GM21737 (cell line): ENCODE measurements at regions not wholly inside any gene's neighbourhood (a gene's known extent, or its start where the extent isn't known, plus 50 kb on each side); places are given as distances from the start of the nearest gene placed in this dataset.

ENCODE experiments used
- ATAC-seq: cut with Tn5 transposase; IDR thresholded peaks from one replicate; pipeline ENCODE4 v1.9.1; 2021; ENCODE audit warnings: mild to moderate bottlenecking, moderate library complexity; ENCODE audit not compliant: unreplicated experiment

DNA sequence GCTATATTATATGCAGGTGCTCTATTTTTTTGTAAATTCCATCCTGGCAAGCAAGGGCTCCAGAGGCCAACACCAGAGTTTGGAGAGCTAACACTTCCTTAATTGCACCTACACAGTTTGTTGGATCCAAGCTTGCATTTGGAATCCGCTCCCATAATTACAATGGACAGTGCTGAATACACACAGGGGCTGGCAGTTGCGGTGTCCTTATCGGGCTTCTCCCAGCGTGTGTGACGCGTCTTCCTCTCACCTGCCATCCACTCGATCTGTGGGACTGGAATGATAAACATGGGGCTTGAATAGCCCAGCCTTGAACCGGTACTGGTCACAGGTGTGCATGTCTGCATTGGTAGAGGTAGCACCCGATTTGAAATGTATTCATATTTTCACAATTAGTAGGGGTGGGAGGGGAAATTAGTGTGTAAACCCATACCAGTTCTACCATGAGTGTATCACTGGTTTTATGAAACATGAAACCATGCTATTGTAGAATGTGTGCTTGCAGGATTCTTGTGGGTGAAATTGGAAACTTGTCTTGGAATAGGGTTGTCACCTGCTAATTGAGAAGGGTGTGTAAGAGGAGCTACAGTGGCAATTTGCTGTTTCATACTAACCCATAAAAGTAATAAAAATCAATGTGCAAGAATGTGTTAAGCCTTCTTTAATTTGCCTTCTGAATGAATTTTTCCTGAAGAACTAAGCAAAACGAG is 316.5 kb downstream of the WDR11 start:
- no peak for ATAC-seq

GRCh38 chr10:121168545-121169216 is 317.5 kb downstream of the WDR11 start:
- ATAC-seq, result no peak

GRCh38 chr10:121169406-121169805 is 318.2 kb downstream of the WDR11 start:
- no peak for ATAC-seq

GRCh38 chr10:121171825-121172787 is 320.9 kb downstream of the WDR11 start:
- no peak for ATAC-seq

DNA sequence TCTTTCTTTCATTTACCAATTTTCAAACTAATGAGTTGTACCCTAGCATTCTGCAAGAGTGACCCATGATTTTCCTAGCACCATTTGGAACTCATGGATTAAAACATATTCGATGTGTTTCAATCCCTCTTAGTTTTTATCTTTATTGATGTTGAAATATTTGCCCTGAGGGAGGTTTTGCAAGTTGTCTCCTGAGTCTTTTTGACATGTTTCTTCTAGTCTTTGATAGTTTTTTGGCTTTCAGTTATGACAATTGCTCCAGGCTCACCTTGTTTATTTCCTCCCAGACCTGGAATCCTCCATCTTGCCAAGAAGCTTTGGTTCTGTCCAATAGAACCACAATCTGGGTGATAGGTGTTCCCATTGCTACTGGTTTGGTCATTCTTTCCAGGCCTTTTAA is 327.8 kb downstream of the WDR11 start:
- no peak for ATAC-seq

DNA sequence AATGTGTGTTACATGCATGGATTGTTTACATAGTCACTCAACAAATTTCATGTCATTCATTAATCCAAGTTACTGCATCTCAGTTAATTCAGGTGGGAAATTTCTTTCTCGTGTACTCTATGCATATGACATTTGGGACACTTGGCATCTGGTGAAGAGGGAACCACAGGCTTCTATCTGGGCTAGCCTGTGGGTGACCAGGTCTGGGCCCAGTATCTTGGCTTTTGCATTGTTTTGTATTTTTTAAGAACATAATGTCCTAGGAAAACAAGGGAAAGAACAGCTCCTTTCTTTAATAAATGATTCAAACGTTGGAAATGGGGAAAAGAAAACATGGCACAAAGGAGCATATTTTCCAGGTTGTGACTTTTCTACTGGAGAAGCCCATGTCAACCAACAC is 331.1 kb downstream of the WDR11 start:
- no peak for ATAC-seq

GRCh38 chr10:121183236-121183635 is 332.1 kb downstream of the WDR11 start:
- no peak for ATAC-seq

DNA sequence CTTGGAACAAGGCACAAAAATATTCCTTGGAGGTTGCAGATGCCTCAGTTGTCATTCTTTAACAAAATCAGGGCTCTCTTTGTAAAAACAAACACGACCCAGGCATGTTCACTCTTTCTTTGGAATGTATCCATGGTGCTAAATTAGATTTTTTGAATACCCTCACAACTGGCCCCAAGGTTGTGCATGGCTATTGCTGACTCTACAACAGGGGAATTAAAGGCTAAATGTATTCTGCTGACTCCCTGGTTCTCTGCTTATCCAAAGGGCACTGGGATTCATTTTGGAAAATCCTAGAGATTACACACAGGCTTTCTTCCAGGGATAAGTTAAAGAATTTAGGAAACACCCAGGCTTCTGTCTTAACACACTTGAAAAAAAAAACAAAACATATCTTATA is 332.5 kb downstream of the WDR11 start:
- ATAC-seq, result no peak

GRCh38 chr10:121185816-121186455 is 334.8 kb downstream of the WDR11 start:
- ATAC-seq, result no peak

- ATAC-seq, result no peak
These were observed 336.2 kb downstream of the WDR11 start for GRCh38 chr10:121187391-121187790.

DNA sequence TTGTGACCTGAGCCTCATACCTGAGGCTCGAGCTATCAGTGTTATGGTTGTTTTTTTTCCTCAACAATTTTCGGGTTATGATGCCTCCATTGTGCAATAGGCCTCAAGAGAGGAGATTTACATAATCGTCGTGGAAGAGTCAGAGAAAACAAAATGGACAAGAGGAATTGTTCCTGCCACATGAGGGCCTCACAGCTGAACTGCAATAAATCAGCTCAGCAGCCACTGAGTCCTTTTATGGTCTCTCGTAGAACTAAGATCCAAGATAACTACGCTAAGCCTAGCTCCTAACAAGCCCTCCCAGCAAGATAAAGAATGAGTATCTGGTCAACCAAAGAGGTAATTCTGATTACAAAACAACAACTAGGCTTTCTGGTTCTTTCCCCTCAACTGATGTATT is 336.8 kb downstream of the WDR11 start:
- ATAC-seq, result no peak

GRCh38 chr10:121189066-121189465 is 337.9 kb downstream of the WDR11 start:
- no peak for ATAC-seq

DNA sequence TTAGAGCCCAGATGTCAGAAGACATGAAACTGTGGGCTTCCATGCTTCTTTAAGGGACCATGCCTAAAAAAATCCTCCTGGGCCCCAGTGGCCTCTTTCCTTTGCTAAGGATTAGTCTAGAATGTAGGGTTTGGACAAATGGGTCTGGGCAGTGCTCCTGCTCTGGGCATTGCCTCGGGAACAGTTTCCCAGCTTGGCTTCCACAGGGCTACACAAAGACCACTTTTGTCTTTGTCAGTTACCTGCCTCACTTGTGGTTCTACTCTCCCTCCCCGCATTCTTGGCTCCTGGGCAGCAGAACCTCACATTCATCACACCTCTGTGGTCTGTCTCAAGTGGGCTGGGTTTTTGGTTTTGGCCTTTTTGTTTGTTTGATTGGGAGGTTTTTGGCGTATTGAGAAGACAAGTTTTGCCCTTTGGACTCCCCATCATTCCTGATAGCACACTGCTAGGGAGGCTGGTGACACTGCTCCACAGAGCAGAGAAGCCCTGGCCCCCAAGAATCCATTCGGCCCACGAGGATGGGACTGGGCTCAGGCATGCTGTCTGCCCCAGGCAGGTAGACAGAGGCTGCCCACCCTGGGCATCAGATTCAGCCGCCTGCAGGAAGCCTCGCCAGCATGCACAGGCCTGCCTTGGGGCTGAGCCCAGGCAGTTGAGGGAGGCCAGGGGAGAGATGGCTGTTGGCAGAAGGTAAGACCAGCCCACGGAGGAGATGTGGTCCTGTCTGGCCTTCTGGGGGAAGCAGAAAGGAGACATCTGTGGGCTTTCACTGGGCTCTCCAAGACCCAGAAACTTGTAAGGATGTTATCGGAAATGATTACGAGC is 343.7 kb downstream of the WDR11 start:
- ATAC-seq, result no peak

DNA sequence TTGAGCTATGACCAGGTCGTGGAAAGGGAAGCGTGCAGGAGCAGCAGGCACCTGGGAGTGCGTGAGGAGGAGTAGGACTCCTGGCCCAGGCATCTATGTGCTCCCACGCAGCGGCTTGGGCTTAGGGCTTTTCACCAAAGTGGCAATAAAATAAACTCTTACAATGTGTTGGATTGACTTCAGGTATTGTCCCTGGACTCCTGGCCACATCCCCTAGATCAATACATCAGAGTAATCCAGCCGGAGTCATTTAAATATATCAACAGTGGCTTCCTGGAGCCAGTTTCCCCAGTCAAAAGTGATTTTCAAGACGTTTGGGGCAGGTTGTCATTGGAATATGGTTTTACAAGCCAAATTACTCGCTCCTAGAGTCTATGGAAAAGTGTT is 344.4 kb downstream of the WDR11 start:
- no peak for ATAC-seq

- no peak for ATAC-seq
These were observed 347.9 kb downstream of the WDR11 start for GRCh38 chr10:121199081-121199480.

GRCh38 chr10:121205625-121206024 is 354.5 kb downstream of the WDR11 start:
- ATAC-seq, result no peak

DNA sequence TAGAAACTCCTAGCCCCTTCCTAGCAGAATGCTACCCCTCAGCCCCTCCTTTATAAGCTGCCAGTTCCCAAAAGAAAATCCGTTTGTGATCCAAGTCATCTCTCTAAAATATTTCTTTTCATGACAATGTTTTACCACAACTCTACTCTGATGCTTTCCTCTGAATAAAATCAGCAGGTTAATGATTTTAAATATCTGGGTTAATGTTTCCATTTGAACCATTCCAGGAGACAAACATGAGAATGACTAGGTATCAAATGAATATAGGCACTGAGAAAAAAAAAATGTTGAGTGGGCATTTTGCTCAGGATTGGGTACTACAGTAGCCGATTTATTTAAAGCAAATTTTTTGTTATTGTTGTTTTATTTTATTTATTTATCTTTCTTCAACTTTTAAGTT is 360.3 kb downstream of the WDR11 start:
- ATAC-seq, result no peak

DNA sequence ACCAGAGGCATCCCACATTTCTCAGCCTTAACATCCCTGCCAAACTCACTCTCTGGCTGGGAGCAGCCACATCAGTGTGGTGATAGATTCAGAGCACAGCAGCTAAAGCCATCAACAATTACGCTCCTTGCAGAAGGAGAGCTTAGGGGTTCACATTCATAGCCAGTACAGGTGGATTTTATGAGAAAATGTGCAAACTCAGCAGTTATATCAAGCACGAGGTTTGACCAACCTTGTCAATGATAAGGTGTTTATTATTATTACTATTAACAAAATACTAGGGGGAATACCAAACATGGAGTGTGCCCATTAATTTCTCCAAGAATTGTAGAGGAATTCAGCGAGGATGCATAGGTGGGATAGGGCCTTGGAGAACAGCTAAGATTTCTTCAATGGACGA is 362.3 kb downstream of the WDR11 start:
- no peak for ATAC-seq

DNA sequence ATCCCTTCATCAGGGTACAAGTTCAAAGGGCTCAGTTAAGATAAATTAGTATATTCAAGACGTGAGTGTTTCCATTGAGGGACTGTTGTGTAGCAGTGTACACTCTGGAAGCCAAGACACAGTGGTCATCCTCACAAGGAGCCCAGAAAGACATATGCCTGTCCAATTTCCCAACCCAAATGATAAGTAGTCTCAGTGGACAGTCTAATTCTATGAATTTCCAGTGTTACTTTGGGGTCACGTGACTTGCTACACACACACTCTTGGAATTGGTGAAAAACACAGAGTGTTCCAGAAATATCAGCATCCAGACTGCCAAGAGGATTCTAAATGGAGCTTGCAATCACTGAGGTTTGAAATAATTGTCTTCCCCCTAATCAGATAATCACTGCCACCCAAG is 365.1 kb downstream of the WDR11 start:
- no peak for ATAC-seq

DNA sequence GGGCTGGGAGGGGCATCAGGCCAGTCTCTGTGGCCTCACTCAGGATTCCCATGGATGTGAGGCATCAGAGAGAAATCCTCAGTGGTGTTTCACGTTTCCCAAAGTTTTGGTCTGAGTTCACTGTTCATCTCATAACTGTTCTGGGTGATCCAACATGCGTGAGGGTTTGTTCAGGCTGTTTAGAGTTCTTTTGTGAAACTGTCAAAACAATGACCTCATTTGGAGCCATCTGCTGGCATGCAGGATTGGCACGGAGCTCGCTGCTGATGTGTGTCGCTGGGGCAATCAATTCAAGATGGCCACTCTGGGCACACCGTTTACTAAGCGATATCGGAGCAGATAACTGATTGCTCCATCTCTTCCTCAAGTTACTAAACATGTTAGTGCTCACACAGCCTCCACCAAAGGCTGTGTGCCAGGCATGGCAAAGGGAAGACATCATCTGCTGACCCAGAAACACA is 365.6 kb downstream of the WDR11 start:
- no peak for ATAC-seq
